ENCODE measurements at regions not wholly inside any gene's neighbourhood (a gene's known extent, or its start where the extent isn't known, plus 50 kb on each side); places are given as distances from the start of the nearest gene placed in this dataset.

GRCh38 chr16:50957056-50957455 is 194.0 kb downstream of the SALL1 start:
- H3K27ac Mint-ChIP-seq (ENCODE audit: unreplicated experiment) = no peak overlapping the region
- no peaks in the 10 kb centered on the region for H3K36me3 Mint-ChIP-seq (ENCODE audit: insufficient read depth, unreplicated experiment)
- CTCF ChIA-PET = no interaction called here
- no peaks in the 10 kb centered on the region for H3K4me1 Mint-ChIP-seq (ENCODE audit: low read depth, unreplicated experiment)
- H3K4me3 Mint-ChIP-seq (ENCODE audit: low read depth, unreplicated experiment) = no peak overlapping the region
- no peak for TF ChIP-seq CTCF (IDR thresholded peaks at IDR 0.05; ENCODE audit: unreplicated experiment)
- intact Hi-C loops (cut with micrococcal nuclease; ENCODE audit: unreplicated experiment) = no loop called here
- no peak for DNase-seq
- BruUV-seq (replicated peaks) = no TSS peak
- no peaks in the 10 kb centered on the region for H3K9me3 Mint-ChIP-seq (ENCODE audit: low read depth, unreplicated experiment)
- peaks cover 74% of the 10 kb centered on the region for H3K27me3 Mint-ChIP-seq (ENCODE audit: unreplicated experiment)

- CTCF ChIA-PET = no interaction called here
- no peak for TF ChIP-seq CTCF (IDR thresholded peaks at IDR 0.05; ENCODE audit: unreplicated experiment)
- H3K9me3 Mint-ChIP-seq (ENCODE audit: low read depth, unreplicated experiment) = no peaks in the 10 kb centered on the region
- BruUV-seq (replicated peaks) = no TSS peak
- intact Hi-C loops (cut with micrococcal nuclease; ENCODE audit: unreplicated experiment) = no loop called here
- no peak overlapping the region for H3K27ac Mint-ChIP-seq (ENCODE audit: unreplicated experiment)
- DNase-seq = no peak
- H3K36me3 Mint-ChIP-seq (ENCODE audit: insufficient read depth, unreplicated experiment) = no peaks in the 10 kb centered on the region
- no peak overlapping the region for H3K4me3 Mint-ChIP-seq (ENCODE audit: low read depth, unreplicated experiment)
- H3K4me1 Mint-ChIP-seq (ENCODE audit: low read depth, unreplicated experiment) = no peaks in the 10 kb centered on the region
- peaks cover 74% of the 10 kb centered on the region for H3K27me3 Mint-ChIP-seq (ENCODE audit: unreplicated experiment)
Observed at GRCh38 chr16:50956637-50957036, 194.4 kb downstream of the SALL1 start.

GRCh38 chr16:50955311-50955710 is 195.8 kb downstream of the SALL1 start:
- Mint-ChIP-seq H3K27me3 (ENCODE audit: unreplicated experiment) (peaks cover 61% of the 10 kb centered on the region), H3K27ac (ENCODE audit: unreplicated experiment) (no peak overlapping the region), H3K4me1 (ENCODE audit: low read depth, unreplicated experiment) (no peaks in the 10 kb centered on the region), H3K9me3 (ENCODE audit: low read depth, unreplicated experiment) (no peaks in the 10 kb centered on the region), H3K36me3 (ENCODE audit: insufficient read depth, unreplicated experiment) (no peaks in the 10 kb centered on the region), H3K4me3 (ENCODE audit: low read depth, unreplicated experiment) (no peak overlapping the region)
- intact Hi-C loops (cut with micrococcal nuclease; ENCODE audit: unreplicated experiment) = no loop called here
- no TSS peak for BruUV-seq (replicated peaks)
- CTCF ChIA-PET = no interaction called here
- TF ChIP-seq CTCF (IDR thresholded peaks at IDR 0.05; ENCODE audit: unreplicated experiment) = no peak
- DNase-seq = no peak

GRCh38 chr16:50954469-50954868 is 196.6 kb downstream of the SALL1 start:
- no peaks in the 10 kb centered on the region for H3K36me3 Mint-ChIP-seq (ENCODE audit: insufficient read depth, unreplicated experiment)
- no peak for TF ChIP-seq CTCF (IDR thresholded peaks at IDR 0.05; ENCODE audit: unreplicated experiment)
- peaks cover 60% of the 10 kb centered on the region for H3K27me3 Mint-ChIP-seq (ENCODE audit: unreplicated experiment)
- intact Hi-C loops (cut with micrococcal nuclease; ENCODE audit: unreplicated experiment) = no loop called here
- no peak overlapping the region for H3K27ac Mint-ChIP-seq (ENCODE audit: unreplicated experiment)
- H3K9me3 Mint-ChIP-seq (ENCODE audit: low read depth, unreplicated experiment) = no peaks in the 10 kb centered on the region
- BruUV-seq (replicated peaks) = no TSS peak
- CTCF ChIA-PET = no interaction called here
- no peaks in the 10 kb centered on the region for H3K4me1 Mint-ChIP-seq (ENCODE audit: low read depth, unreplicated experiment)
- no peak for DNase-seq
- H3K4me3 Mint-ChIP-seq (ENCODE audit: low read depth, unreplicated experiment) = no peak overlapping the region

- CTCF ChIA-PET = interaction anchor here (0.9 kb wide), 1 partner anchor 26 kb away, joined by 3 read pairs; no protein-coding TSS in a partner anchor
- peaks cover 72% of the 10 kb centered on the region for H3K27me3 Mint-ChIP-seq (ENCODE audit: unreplicated experiment)
- BruUV-seq (replicated peaks) = no TSS peak
- no peaks in the 10 kb centered on the region for H3K36me3 Mint-ChIP-seq (ENCODE audit: insufficient read depth, unreplicated experiment)
- H3K9me3 Mint-ChIP-seq (ENCODE audit: low read depth, unreplicated experiment) = no peaks in the 10 kb centered on the region
- intact Hi-C loops (cut with micrococcal nuclease; ENCODE audit: unreplicated experiment) = no loop called here
- H3K27ac Mint-ChIP-seq (ENCODE audit: unreplicated experiment) = no peak overlapping the region
- no peak overlapping the region for H3K4me3 Mint-ChIP-seq (ENCODE audit: low read depth, unreplicated experiment)
- no peaks in the 10 kb centered on the region for H3K4me1 Mint-ChIP-seq (ENCODE audit: low read depth, unreplicated experiment)
- DNase-seq = no peak
- no peak for TF ChIP-seq CTCF (IDR thresholded peaks at IDR 0.05; ENCODE audit: unreplicated experiment)
Observed at GRCh38 chr16:50953290-50953689, 197.8 kb downstream of the SALL1 start.
